Neural crest cell (in vitro differentiated cells): ENCODE measurements at regions not wholly inside any gene's neighbourhood (a gene's known extent, or its start where the extent isn't known, plus 50 kb on each side); places are given as distances from the start of the nearest gene placed in this dataset.

Source experiments
- DNase-seq: peaks from one replicate; pipeline ENCODE4 v3.0.0; 2021; ENCODE audit warnings: low read depth, mixed read lengths, low spot score
- H3K27ac Mint-ChIP-seq: one replicate; pipeline ENCODE4 v1.8.0; 2021; ENCODE audit warnings: mild to moderate bottlenecking, mixed read lengths; ENCODE audit not compliant: unreplicated experiment
- H3K27me3 Mint-ChIP-seq: 2 replicates; pipeline ENCODE4 v1.8.0; 2021; ENCODE audit warnings: low read depth, mild to moderate bottlenecking, mixed read lengths
- H3K36me3 Mint-ChIP-seq: 2 replicates; pipeline ENCODE4 v1.8.0; 2021; ENCODE audit warnings: low read depth, mild to moderate bottlenecking, mixed read lengths
- H3K4me1 Mint-ChIP-seq: 2 replicates; pipeline ENCODE4 v1.8.0; 2021; ENCODE audit warnings: mixed read lengths
- H3K4me3 Mint-ChIP-seq: one replicate; pipeline ENCODE4 v1.8.0; 2021; ENCODE audit warnings: mild to moderate bottlenecking, mixed read lengths
- H3K9me3 Mint-ChIP-seq: 2 replicates; pipeline ENCODE4 v1.8.0; 2021; ENCODE audit warnings: mixed read lengths
- TF ChIP-seq, protein P1 (sequence below): fragments of 200-600 bp; sonication (generic); conservative IDR thresholded peaks from 2 replicates; pipeline ENCODE4 v1.5.0; 2021; ENCODE audit warnings: antibody characterized with exemption, mild to moderate bottlenecking

DNA sequence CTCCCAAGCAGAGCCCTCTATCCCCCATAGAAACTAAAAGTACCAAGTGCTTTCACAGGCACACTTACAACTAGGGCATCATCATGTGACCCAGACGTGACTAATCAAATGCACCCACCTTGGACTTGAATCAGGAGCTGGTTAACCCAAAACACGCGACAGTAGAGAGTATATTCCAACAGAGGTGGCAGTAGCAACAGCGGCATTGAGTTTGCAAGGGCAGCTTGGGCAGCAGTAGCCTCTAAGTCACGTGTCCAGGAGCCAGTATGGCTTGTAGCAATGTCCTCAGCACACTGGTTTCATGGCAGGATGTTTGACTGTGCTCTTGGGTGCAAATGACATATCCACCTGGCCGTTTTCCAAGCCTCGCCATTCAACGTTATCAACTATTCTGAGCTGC lies 73.4 kb upstream of the DNAH5 start:
- TF ChIP-seq, protein P1, sequence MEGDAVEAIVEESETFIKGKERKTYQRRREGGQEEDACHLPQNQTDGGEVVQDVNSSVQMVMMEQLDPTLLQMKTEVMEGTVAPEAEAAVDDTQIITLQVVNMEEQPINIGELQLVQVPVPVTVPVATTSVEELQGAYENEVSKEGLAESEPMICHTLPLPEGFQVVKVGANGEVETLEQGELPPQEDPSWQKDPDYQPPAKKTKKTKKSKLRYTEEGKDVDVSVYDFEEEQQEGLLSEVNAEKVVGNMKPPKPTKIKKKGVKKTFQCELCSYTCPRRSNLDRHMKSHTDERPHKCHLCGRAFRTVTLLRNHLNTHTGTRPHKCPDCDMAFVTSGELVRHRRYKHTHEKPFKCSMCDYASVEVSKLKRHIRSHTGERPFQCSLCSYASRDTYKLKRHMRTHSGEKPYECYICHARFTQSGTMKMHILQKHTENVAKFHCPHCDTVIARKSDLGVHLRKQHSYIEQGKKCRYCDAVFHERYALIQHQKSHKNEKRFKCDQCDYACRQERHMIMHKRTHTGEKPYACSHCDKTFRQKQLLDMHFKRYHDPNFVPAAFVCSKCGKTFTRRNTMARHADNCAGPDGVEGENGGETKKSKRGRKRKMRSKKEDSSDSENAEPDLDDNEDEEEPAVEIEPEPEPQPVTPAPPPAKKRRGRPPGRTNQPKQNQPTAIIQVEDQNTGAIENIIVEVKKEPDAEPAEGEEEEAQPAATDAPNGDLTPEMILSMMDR = no peak
- H3K27ac Mint-ChIP-seq = no peak overlapping the region
- no peaks in the 10 kb centered on the region for H3K9me3 Mint-ChIP-seq
- H3K4me1 Mint-ChIP-seq = no peaks in the 10 kb centered on the region
- H3K4me3 Mint-ChIP-seq = no peak overlapping the region
- no peak for DNase-seq
- H3K27me3 Mint-ChIP-seq = peaks cover 14% of the 10 kb centered on the region
- H3K36me3 Mint-ChIP-seq = no peaks in the 10 kb centered on the region

DNA sequence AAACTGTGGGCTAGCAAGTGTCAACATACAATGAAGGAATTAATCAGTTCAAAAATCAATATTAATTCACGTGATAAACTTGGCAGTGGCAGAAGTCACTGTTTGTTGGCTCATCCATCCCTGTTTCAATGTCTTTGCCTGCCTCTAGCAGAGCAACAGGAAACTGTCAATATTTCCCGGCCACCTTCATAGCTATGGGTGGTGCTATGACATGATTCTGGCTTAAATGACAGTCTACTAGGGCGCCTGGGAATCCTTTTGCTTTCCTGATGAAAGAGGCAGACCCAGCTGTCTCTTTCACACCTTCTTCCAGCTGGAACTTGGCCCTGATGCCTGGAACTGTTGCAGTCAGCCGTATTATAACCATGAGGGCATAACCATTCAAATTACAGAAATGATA lies 72.1 kb upstream of the DNAH5 start:
- Mint-ChIP-seq H3K27ac (no peak overlapping the region), H3K4me3 (peak overlapping the region; percentile 51), H3K4me1 (peaks cover 4% of the 10 kb centered on the region), H3K27me3 (peaks cover 14% of the 10 kb centered on the region), H3K9me3 (no peaks in the 10 kb centered on the region), H3K36me3 (no peaks in the 10 kb centered on the region)
- TF ChIP-seq, protein P1 = no peak
- DNase-seq = no peak

GRCh38 chr5:14011089-14012020 lies 66.9 kb upstream of the DNAH5 start:
- peak overlapping the region; percentile 89 for H3K4me3 Mint-ChIP-seq
- TF ChIP-seq, protein P1 = peak; percentile 27
- no peaks in the 10 kb centered on the region for H3K36me3 Mint-ChIP-seq
- peak; percentile 81 for DNase-seq
- peaks cover 8% of the 10 kb centered on the region for H3K27me3 Mint-ChIP-seq
- peak overlapping the region; percentile 60 for H3K27ac Mint-ChIP-seq
- no peaks in the 10 kb centered on the region for H3K9me3 Mint-ChIP-seq
- peaks cover 11% of the 10 kb centered on the region for H3K4me1 Mint-ChIP-seq

DNA sequence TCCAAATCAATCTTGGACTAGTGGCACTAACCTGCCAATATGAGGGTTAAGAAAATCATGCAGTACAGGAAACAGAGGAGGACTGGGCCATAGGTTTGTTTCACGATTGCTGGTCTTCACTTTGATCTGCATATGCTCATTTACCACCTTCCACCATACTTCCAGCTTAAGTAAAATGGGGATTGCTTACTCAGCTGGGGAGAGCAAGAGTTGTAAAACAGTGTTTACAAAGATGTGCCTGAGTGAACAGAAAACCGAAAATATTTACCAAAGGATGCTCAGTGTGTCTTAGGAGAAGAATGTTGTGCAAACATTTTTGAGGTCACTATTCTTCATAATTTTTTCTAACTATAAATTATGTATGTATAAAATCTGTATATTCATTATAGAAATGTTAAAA lies 65.1 kb upstream of the DNAH5 start:
- Mint-ChIP-seq H3K27me3 (peaks cover 12% of the 10 kb centered on the region), H3K27ac (no peak overlapping the region), H3K9me3 (no peaks in the 10 kb centered on the region), H3K36me3 (no peaks in the 10 kb centered on the region), H3K4me1 (peaks cover 11% of the 10 kb centered on the region), H3K4me3 (no peak overlapping the region)
- TF ChIP-seq, protein P1 = no peak
- no peak for DNase-seq

- H3K4me3 Mint-ChIP-seq = no peak overlapping the region
- H3K36me3 Mint-ChIP-seq = no peaks in the 10 kb centered on the region
- no peak for DNase-seq
- H3K4me1 Mint-ChIP-seq = peaks cover 11% of the 10 kb centered on the region
- H3K27ac Mint-ChIP-seq = no peak overlapping the region
- H3K9me3 Mint-ChIP-seq = no peaks in the 10 kb centered on the region
- TF ChIP-seq, protein P1 = no peak
- H3K27me3 Mint-ChIP-seq = peaks cover 12% of the 10 kb centered on the region
Observed at GRCh38 chr5:14008819-14009311, 64.4 kb upstream of the DNAH5 start.
